ENCODE measurements at regions not wholly inside any gene's neighbourhood (a gene's known extent, or its start where the extent isn't known, plus 50 kb on each side); places are given as distances from the start of the nearest gene placed in this dataset.

DNA sequence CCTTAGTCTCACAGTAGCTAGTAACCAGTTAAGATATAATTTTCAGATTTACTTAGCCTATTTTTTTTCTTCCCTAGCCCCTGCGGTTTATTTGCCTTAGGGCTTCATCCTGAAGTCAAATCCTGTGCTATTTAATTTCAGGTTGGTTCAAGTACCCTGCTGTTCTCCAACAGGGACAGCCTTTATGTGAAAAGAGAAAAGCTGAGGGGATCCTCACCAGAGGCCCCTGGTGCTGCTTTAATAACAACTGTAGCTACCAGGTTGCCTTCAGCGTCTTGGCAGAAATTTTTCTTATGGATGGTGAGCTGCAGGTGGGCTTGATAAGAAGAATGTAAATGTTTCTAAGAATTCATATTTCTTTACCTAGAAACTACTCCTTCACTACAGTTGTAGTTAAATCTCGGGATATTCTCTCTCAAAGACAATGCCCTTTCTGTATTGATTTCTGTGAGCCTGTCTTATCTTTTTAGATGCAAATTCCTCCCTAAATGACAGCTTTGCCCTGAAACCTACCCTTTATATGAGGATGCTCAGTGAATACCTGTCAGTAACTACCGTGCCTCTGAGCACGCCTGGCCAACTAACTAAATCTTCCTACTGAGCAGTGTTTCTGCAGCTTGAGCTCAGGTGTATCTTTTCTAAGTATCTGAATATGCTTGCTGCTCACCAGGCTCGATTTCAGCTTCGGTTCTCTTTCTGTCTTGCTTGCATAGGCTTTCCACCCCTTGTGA lies 320.5 kb downstream of the MMUT start:
- TF ChIP-seq CTCF (IDR thresholded peaks at IDR 0.05; ENCODE audit: low read length), result no peak
- TF ChIP-seq EZH2 (IDR thresholded peaks at IDR 0.05; ENCODE audit: borderline replicate concordance, low read length), result no peak

All from OCI-LY1 (cell line).